GM21367 (cell line): ENCODE measurements at regions not wholly inside any gene's neighbourhood (a gene's known extent, or its start where the extent isn't known, plus 50 kb on each side); places are given as distances from the start of the nearest gene placed in this dataset.

Source experiments
- ATAC-seq: cut with Tn5 transposase; IDR thresholded peaks from one replicate; pipeline ENCODE4 v1.9.1; 2021; ENCODE audit not compliant: unreplicated experiment

GRCh38 chr16:80427795-80428194 is 113.0 kb upstream of the DYNLRB2 start:
- ATAC-seq, result no peak

GRCh38 chr16:80418517-80419355 is 122.1 kb upstream of the DYNLRB2 start:
- ATAC-seq, result no peak

- ATAC-seq, result no peak
Measured at GRCh38 chr16:80417706-80418271, 123.0 kb upstream of the DYNLRB2 start.

GRCh38 chr16:80408014-80408413 is 132.8 kb upstream of the DYNLRB2 start:
- ATAC-seq, result no peak

- ATAC-seq, result no peak
Measured at GRCh38 chr16:80407265-80407987, 133.4 kb upstream of the DYNLRB2 start.

- ATAC-seq, result no peak
Measured at GRCh38 chr16:80404847-80405246, 135.9 kb upstream of the DYNLRB2 start.

- no peak for ATAC-seq
Measured at GRCh38 chr16:80403894-80404293, 136.9 kb upstream of the DYNLRB2 start.

- no peak for ATAC-seq
Measured at GRCh38 chr16:80390871-80391489, 149.8 kb upstream of the DYNLRB2 start.

GRCh38 chr16:80390046-80390445 is 150.7 kb upstream of the DYNLRB2 start:
- no peak for ATAC-seq

GRCh38 chr16:80389338-80389737 is 151.5 kb upstream of the DYNLRB2 start:
- ATAC-seq, result no peak

- no peak for ATAC-seq
Measured at GRCh38 chr16:80387318-80387921, 153.4 kb upstream of the DYNLRB2 start.

GRCh38 chr16:80384862-80385261 is 155.9 kb upstream of the DYNLRB2 start:
- no peak for ATAC-seq

- ATAC-seq, result no peak
Measured at GRCh38 chr16:80380514-80380913, 160.3 kb upstream of the DYNLRB2 start.

GRCh38 chr16:80377096-80377956 is 163.5 kb upstream of the DYNLRB2 start:
- ATAC-seq, result no peak

- no peak for ATAC-seq
Measured at GRCh38 chr16:80375973-80376372, 164.8 kb upstream of the DYNLRB2 start.

- ATAC-seq, result no peak
Measured at GRCh38 chr16:80375513-80375912, 165.3 kb upstream of the DYNLRB2 start.

GRCh38 chr16:80372341-80372740 is 168.5 kb upstream of the DYNLRB2 start:
- ATAC-seq, result no peak

GRCh38 chr16:80369138-80369958 is 171.4 kb upstream of the DYNLRB2 start:
- ATAC-seq, result no peak

- no peak for ATAC-seq
Measured at GRCh38 chr16:80367037-80367658, 173.6 kb upstream of the DYNLRB2 start.
